K562 (cell line): ENCODE measurements at regions not wholly inside any gene's neighbourhood (a gene's known extent, or its start where the extent isn't known, plus 50 kb on each side); places are given as distances from the start of the nearest gene placed in this dataset.
A peak's percentile ranks its signal among the peaks of the same experiment; 100 is the strongest.

Experiments
- ATAC-seq: fragments of 200-7000 bp; cut with Tn5 transposase; 3 replicates; pipeline ENCODE4 v1.9.1; 2020; ENCODE audit warnings: moderate library complexity
- BruUV-seq: library from RNA; stranded (reverse); fragments of 400-500 nt; replicated peaks from 2 replicates; lab custom pipeline; 2021; lab: Mats Ljungman, UMichigan
- CTCF ChIA-PET: fragments of 300-600 bp; formaldehyde crosslinking; extraction: SDS; loops from one replicate; lab custom pipeline; 2021; ENCODE audit warnings: low intra/inter-chr PET ratio; lab: Yijun Ruan, JAX
- POLR2A ChIA-PET: fragments of 300-600, 350-650 bp; sonication (Branson Sonifier 250); formaldehyde crosslinking; extraction: SDS; loops from one replicate; lab custom pipeline; 2021; ENCODE audit warnings: antibody characterized with exemption, inconsistent platforms; lab: Yijun Ruan, JAX
- DNase-seq, 4 experiments: peaks; one replicate each; pipeline versions ENCODE4 v3.0.0 to v3.0.0-alpha.2; 2011 to 2018; ENCODE audit warnings: low spot score in 3 of 4, mixed read lengths in 3 of 4; ENCODE audit errors: extremely low read depth in 1 of 4
- FAIRE-seq: peaks from 2 replicates; lab custom pipeline; 2011; peaks lifted over from hg19 to GRCh38; lab: Jason Lieb, UNC
- H2AFZ ChIP-seq: 2 replicates; pipeline ENCODE4 v1.6.0; 2011; ENCODE audit warnings: low read depth, low read length, control low read depth, inconsistent platforms
- H3K27ac ChIP-seq: fragments of 200-600 bp; 3 replicates; pipeline ENCODE4 v1.8.0; 2011; ENCODE audit warnings: low read depth, mild to moderate bottlenecking, control low read depth, inconsistent platforms, low read length, moderate library complexity, mixed read lengths; ENCODE audit errors: extremely low read depth
- H3K27me3 ChIP-seq, 2 experiments: fragments of 300-600 bp in 1 of 2; 2 replicates in 1 of 2; 3 replicates in 1 of 2; pipeline versions ENCODE4 v1.6.0 to v1.8.0; 2011; ENCODE audit warnings: inconsistent platforms in 2 of 2, low read length in 2 of 2, mild to moderate bottlenecking in 1 of 2, mixed read lengths in 1 of 2, moderate library complexity in 1 of 2; ENCODE audit not compliant: control insufficient read depth in 2 of 2, insufficient read depth in 2 of 2
- H3K36me3 ChIP-seq: fragments of 300-600 bp; 3 replicates; pipeline ENCODE4 v1.8.0; 2011; ENCODE audit warnings: mild to moderate bottlenecking, low read length, inconsistent platforms; ENCODE audit not compliant: control insufficient read depth, insufficient read depth
- H3K4me1 ChIP-seq, 2 experiments: fragments of 200-600 bp in 1 of 2; replicated peaks in 1 of 2; 2 replicates in 1 of 2; 3 replicates in 1 of 2; pipeline versions ENCODE4 v1.5.1 to v1.8.0; 2011; ENCODE audit warnings: inconsistent platforms in 2 of 2, low read length in 2 of 2, mild to moderate bottlenecking in 1 of 2, mixed read lengths in 1 of 2, moderate library complexity in 1 of 2; ENCODE audit not compliant: control insufficient read depth in 2 of 2, insufficient read depth in 2 of 2
- H3K4me2 ChIP-seq: 2 replicates; pipeline ENCODE4 v1.6.1; 2011; ENCODE audit warnings: low read length, control low read depth, inconsistent platforms, mixed read lengths; ENCODE audit not compliant: insufficient read depth
- H3K4me3 ChIP-seq: fragments of 200-600 bp; sonication (generic), shearing (Covaris generic); 2 replicates; pipeline ENCODE4 v1.5.1; 2016; ENCODE audit warnings: control low read depth, inconsistent platforms
- H3K79me2 ChIP-seq: fragments of 200-600 bp; 3 replicates; pipeline ENCODE4 v1.8.0; 2011; ENCODE audit warnings: low read length, inconsistent platforms; ENCODE audit not compliant: control insufficient read depth, insufficient read depth
- H3K9ac ChIP-seq, 2 experiments: 2 replicates each; pipeline versions ENCODE4 v1.6.0 to v1.6.1; 2011; ENCODE audit warnings: low read depth in 2 of 2, low read length in 2 of 2, control low read depth in 1 of 2, inconsistent platforms in 1 of 2, mild to moderate bottlenecking in 1 of 2, mixed read lengths in 1 of 2; ENCODE audit not compliant: insufficient read depth in 1 of 2
- H3K9me1 ChIP-seq: one replicate; pipeline ENCODE4 v1.6.0; 2011; ENCODE audit warnings: inconsistent platforms, mild to moderate bottlenecking, low read length, moderate library complexity; ENCODE audit not compliant: control insufficient read depth, insufficient read depth
- H3K9me3 ChIP-seq: replicated peaks from 2 replicates; pipeline ENCODE4 v1.5.1; 2011; ENCODE audit warnings: low read depth, low read length, inconsistent platforms; ENCODE audit not compliant: control insufficient read depth, insufficient read depth
- H4K20me1 ChIP-seq: replicated peaks from 2 replicates; pipeline ENCODE4 v1.6.1; 2011; ENCODE audit warnings: low read length, inconsistent platforms, mixed read lengths; ENCODE audit not compliant: control insufficient read depth, insufficient read depth
- CBFA2T2 ChIP-seq: fragments of 450-650 bp; conservative IDR thresholded peaks from 2 replicates; pipeline ENCODE4 v1.6.1; 2017; ENCODE audit warnings: mild to moderate bottlenecking
- CBX2 ChIP-seq: fragments of 200-600 bp; sonication (generic); IDR thresholded peaks from one replicate; pipeline ENCODE4 v1.6.1; 2012; ENCODE audit warnings: mild to moderate bottlenecking, low read length, inconsistent platforms; ENCODE audit not compliant: insufficient read depth, poor library complexity, severe bottlenecking
- CREB3L1 ChIP-seq: fragments of 450-650 bp; IDR thresholded peaks from 2 replicates; pipeline ENCODE4 v1.6.1; 2014; ENCODE audit warnings: low read depth, mild to moderate bottlenecking, moderate library complexity, borderline replicate concordance
- CTCF ChIP-seq, 3 experiments: IDR thresholded peaks in 2 of 3; conservative IDR thresholded peaks in 1 of 3; 2 replicates each; pipeline ENCODE4 v1.5.1; 2011 to 2012; ENCODE audit warnings: low read length in 3 of 3, mild to moderate bottlenecking in 3 of 3, control low read depth in 2 of 3, improper control_type of control experiment in 1 of 3, inconsistent platforms in 1 of 3, low read depth in 1 of 3, mixed read lengths in 1 of 3, moderate library complexity in 1 of 3; ENCODE audit not compliant: insufficient read depth in 2 of 3
- GATA2 ChIP-seq: sonication (generic); formaldehyde crosslinking; IDR thresholded peaks from 2 replicates; pipeline ENCODE4 v1.4.0; 2020; ENCODE audit warnings: mild to moderate bottlenecking, missing genetic modification reagents
- L3MBTL2 ChIP-seq: fragments of 450-650 bp; IDR thresholded peaks from 2 replicates; pipeline ENCODE4 v1.6.1; 2016; ENCODE audit warnings: mild to moderate bottlenecking, moderate library complexity
- ZFPM2 ChIP-seq: fragments of 250-450 bp; sonication (Bioruptor Pico); IDR thresholded peaks from 2 replicates; pipeline ENCODE4 v1.5.1; 2022; ENCODE audit warnings: mild to moderate bottlenecking
- WGBS: fragments of 100-300 bp; shearing (Covaris generic); methylation state at CpG from one replicate; pipeline ENCODE4 v1.1.6; 2016; ENCODE audit warnings: low coverage, mixed read lengths; ENCODE audit not compliant: insufficient coverage; ENCODE audit errors: missing lambda C conversion rate; 5-methylcytosine and 5-hydroxymethylcytosine counted together
- in situ Hi-C: fragments of 300-500 bp; cut with MboI; formaldehyde crosslinking; loops from 4 replicates; pipeline ENCODE4 v1.15.0; 2018; ENCODE audit warnings: inconsistent platforms, mixed read lengths
- intact Hi-C: fragments of 100-400 bp; cut with micrococcal nuclease; formaldehyde crosslinking; loops from 2 replicates; pipeline ENCODE4 v1.14.2; 2022

- Histone ChIP-seq H3K9me3 (no peaks in the 10 kb centered on the region), H3K36me3 (peaks cover 7% of the 10 kb centered on the region; the same call in 1 of the 3 replicates), H3K9ac (no peak overlapping the region), H4K20me1 (no peaks in the 10 kb centered on the region), H3K79me2 (no peaks in the 10 kb centered on the region), H3K27me3 (no peaks in the 10 kb centered on the region), H3K9me1 (no peaks in the 10 kb centered on the region), H3K4me1 (no peaks in the 10 kb centered on the region; a peak in 1 of 5 replicates), H3K4me3 (no peak overlapping the region), H3K27ac (no peak overlapping the region), H2AFZ (no peak overlapping the region), H3K4me2 (no peak overlapping the region)
- WGBS: 87% methylated on average over 2 of the region's 2 CpGs
- no peak for DNase-seq
- intact Hi-C loops (no loop called here), in situ Hi-C loops (no loop called here)
- POLR2A ChIA-PET: no interaction called here
- no peak for ATAC-seq
- no TSS peak for BruUV-seq
- CTCF ChIA-PET: no interaction called here
- FAIRE-seq: peak; percentile 64
- no peak for TF ChIP-seq CREB3L1
Observed at GRCh38 chr15:95758851-95759250, 571.6 kb upstream of the NR2F2 start.

- Histone ChIP-seq H3K27me3 (no peaks in the 10 kb centered on the region), H2AFZ (no peak overlapping the region), H3K27ac (no peak overlapping the region), H3K36me3 (peaks cover 5% of the 10 kb centered on the region; the same call in 1 of the 3 replicates), H3K9ac (no peak overlapping the region), H3K9me3 (no peaks in the 10 kb centered on the region), H4K20me1 (no peaks in the 10 kb centered on the region), H3K9me1 (no peaks in the 10 kb centered on the region), H3K79me2 (no peaks in the 10 kb centered on the region), H3K4me3 (no peak overlapping the region), H3K4me1 (no peaks in the 10 kb centered on the region; a peak in 1 of 5 replicates), H3K4me2 (no peak overlapping the region)
- BruUV-seq: no TSS peak
- DNase-seq: peak in 2 of 4 experiments; percentile 22 to 56
- ChIA-PET CTCF (interaction anchor here (0.7 kb wide), 1 partner anchor 567 kb away, joined by 5 read pairs; no protein-coding TSS in a partner anchor), POLR2A (no interaction called here)
- in situ Hi-C loops: no loop called here
- ATAC-seq: peak; percentile 89
- peak; percentile 84 for FAIRE-seq
- intact Hi-C loops: no loop called here
- 0% methylated on average over 5 of the region's 5 CpGs for WGBS
- no peak for TF ChIP-seq ZFPM2
- TF ChIP-seq CTCF (IDR thresholded peaks at IDR 0.05 in 2 of 3, conservative IDR thresholded peaks at IDR 0.05 in 1 of 3; ENCODE audit: insufficient read depth in 2 of 3, low read depth in 1 of 3, low read length in 3 of 3): peak; percentile 38 to 56 (median 45); a peak in 5 of 6 replicates
- TF ChIP-seq L3MBTL2: peak; percentile 35; the same call in 1 of the 2 replicates
- TF ChIP-seq CBX2: no peak
- TF ChIP-seq GATA2 (CRISPR knock-in tag): peak; percentile 45; the same call in 1 of the 2 replicates
- peak; percentile 34; the same call in 1 of the 2 replicates for TF ChIP-seq CBFA2T2
Observed at GRCh38 chr15:95760508-95760907, 570.0 kb upstream of the NR2F2 start.
